ENCODE measurements at regions not wholly inside any gene's neighbourhood (a gene's known extent, or its start where the extent isn't known, plus 50 kb on each side); places are given as distances from the start of the nearest gene placed in this dataset.
A peak's percentile ranks its signal among the peaks of the same experiment; 100 is the strongest.
"Not testable (repeated sequence)": the region's sequence is repeated elsewhere in the genome, so short reads cannot be mapped to it uniquely, and the experiment has no call there.

DNA sequence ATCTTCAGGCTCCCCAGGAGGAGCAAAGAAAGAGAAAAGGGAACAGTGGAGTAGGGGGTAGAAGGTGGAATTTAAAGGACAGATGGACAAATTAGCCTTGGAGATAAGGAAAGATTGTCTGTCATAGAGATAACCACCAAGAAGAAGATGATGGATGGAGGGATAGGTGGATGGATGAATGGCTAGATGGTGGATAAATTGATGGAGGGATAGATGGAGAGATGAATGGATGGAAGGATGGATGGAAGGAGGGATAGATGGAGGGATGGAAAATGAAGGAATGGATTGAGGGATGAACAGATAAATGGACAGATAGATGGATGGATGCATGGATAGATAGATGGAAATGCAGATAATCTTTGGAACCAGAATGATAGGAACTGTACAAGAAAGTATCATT is 102.8 kb downstream of the TNFAIP3 start:
- no peak for DNase-seq

DNA sequence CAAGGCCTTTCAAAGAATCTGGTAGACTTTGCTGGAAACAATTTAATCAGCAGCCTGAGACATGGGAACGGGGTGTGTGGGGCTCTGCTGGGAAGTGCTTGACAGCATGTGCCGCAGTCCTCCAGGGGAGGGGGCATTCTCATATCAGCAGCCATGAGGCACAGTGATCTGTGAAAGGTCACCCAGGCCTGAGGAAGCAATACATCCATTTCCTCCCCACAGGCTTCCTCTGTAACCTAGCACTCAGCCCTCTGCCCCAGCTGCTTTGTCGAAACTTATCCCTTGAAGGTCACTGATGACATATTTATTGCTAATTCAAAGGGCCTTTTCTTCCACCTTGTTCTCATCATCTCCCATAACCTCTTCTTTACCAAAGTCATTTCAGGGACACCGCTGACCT is 103.3 kb downstream of the TNFAIP3 start:
- DNase-seq: no peak

DNA sequence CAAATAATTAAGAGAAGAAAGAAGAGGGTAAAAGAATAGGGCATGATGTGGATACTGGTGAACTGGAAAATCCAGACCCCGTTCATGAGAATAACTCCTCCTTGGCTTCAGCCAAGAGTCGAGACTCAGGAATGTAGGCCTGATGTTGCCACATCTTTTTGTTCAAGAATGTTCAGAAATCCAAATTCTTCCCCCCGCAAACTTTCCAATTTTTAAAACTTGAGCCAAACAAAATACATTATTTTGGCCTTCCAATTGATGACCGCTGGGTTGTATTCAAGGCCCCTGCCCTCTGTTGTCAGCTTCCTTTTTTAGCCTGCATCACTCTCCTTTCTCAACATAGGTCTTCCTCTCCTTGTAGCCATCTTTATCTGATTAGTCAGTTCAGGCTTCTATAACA is 106.1 kb downstream of the TNFAIP3 start:
- no peak for DNase-seq

DNA sequence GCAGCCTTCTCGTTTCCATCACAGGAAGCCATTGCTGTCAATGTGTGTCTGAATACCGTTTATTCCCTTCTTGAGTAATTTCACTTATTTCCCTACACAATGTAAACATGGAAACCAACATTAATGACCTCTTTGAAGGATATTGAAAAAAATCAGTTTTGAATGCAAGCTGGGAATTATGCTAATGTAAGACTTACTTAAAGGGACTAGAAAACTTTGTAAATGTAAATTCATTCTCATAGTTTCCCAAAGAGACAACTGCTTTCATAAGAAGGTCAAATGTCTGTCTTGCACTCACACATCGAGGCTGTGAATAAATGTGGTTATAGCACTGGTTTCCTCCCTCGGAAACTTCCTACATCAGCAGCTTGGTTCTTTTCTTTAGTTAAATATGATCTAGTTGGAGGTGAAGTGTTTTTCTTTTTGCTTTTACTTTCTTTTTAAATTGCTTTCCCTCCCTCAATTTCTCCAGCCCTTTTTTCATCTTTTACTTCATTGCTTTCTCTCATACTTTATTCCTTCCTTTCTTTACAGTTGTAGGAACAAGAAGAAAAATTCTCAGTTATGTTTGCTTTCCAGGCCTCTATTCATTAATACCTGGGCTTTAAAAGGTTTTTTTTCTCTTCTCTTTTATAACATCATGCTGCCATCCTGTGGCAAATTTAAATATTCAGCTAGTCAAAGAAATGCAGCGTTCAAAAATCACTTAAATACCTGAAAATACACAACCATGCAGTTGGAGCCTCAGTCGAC is 108.3 kb downstream of the TNFAIP3 start:
- DNase-seq: no peak

DNA sequence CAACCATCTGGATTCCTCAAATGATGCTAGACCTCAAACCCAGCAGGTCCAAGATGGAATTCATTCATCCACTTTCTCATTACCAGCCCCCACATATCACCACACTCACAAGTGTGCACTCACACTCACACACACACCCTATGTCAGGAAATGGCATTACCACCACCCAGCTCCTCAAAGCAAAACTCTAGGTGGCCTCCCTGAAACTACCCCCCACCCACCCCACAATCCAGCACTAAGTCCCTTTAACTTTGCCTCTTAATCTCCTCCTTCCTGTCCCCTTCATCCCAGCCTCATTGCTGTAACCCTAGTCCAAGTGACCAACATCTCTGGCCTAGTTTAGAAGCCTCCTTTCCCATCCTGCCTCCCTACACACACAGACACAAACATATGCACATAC is 109.4 kb downstream of the TNFAIP3 start:
- DNase-seq: no peak

DNA sequence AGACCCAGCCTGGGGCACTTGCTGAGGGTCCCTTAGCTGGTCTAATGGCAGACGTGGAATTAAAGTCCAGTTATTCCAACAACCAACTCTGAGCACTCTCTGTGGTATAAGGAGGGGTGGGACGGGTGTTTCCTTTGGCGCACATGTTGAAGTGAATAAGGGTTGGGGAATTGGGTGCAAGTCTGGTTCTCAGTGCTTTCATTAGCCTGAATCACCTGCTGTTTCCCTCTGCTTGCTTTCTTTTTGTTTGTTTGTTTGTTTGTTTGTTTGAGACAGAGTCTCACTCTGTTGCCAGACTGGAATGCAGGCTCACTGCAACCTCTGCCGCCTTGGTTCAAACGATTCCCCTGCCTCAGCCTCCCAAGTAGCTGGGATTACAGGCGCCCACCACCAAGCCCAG is 110.1 kb downstream of the TNFAIP3 start:
- DNase-seq: no peak

DNA sequence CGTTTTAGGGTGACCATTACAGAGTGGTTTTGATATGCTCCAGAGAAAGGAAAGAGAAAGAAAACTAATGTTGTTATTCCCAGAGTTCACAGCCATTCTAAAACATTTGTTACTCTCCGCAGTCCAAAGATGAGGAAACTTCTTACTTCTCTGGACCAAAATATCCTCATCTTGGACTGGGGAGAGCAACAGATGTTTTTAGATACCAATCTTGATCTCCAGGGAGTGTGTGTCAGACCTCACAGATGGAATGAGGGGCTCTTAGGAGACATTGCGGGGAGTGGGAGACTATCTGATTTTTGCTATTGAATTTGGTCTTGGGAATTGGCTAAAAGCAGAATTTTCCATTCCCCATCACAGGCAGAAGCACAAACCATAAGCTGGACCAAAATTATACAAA is 110.8 kb downstream of the TNFAIP3 start:
- DNase-seq: peak in 2 of 3 donors; percentile 21 to 66

DNA sequence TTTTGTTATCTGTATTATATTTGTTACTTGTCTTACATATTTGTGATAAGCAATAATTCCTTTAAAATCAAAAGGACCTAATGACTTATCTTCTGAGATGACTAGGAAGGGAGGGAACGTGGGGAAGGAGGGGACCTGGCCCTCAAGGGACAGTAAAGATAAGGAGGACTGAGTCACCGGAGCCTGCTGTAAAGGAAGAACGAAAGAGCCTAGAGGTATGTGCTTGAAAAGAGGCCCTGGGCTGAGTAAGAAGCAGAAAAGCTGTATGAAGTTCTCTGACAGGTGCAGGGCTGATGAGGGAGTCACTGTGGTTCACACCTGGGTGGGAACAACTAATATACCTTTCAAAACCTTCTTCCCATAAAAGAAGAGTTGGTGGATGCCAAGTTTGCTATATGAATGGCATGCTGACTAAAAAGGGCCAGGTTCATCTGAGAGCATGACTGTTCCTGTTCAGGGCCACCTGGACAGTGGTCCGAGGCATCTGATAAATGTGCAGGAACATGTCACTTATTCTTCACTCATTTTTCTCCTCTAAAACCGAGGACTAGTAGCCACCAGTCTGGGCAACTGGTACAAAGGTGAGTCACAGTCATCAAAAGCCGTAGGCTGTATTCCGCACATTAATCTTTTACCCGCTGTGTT is 111.3 kb downstream of the TNFAIP3 start:
- no peak for DNase-seq

DNA sequence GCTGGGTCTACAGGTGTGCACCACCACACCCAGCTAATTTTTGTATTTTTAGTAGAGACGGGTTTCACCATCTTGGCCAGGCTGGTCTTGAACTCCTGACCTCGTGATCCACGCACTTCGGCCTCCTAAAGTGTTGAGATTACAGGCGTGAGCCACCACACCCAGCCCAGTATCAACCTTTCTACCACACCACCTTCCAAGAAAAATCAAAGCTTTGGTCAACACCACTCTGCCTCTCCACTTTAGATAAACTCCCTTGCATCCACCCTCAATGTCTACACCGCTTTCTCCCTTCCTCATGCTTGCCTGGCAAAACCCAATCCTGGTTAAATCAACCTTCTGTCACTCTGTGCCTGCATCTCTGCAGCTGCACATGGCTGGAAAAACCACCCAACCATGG is 112.2 kb downstream of the TNFAIP3 start:
- DNase-seq: not testable (repeated sequence)

DNA sequence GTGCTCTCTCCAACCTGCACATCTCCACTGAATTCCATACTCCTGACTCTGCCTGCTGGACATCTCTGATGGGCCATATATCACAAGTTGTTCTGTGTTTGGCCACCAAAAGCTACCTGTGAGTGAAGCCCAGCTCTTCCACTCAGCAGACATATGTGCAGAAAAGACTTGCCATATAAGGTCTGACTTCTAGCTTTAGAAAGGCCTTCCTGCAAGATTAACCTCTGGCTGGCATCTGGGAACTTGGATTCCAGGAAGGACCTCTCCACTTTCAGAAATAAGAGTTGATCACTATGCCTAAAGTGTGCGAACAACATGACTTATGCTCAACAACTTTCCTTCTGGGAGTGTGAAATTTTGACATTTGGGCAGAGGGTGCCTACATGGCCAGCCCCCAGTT is 113.7 kb downstream of the TNFAIP3 start:
- DNase-seq: no peak

DNA sequence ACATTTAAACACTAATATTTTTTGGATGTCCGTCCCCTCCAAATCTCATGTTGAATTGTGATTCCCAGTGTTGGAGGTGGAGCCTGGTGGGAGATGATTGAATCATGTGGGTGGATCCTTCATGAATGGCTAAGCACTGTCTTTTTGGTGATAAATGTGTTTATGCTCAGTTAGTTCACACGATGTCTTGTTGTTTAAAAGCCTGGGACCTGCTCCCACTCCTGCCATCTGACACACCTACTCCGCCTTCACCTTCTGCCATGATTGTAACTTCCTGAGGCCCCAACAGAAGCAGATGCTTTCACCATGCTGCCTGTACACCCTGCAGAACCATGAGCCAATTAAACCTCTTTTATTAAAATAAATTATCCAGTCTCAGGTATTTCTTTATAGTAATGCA is 114.7 kb downstream of the TNFAIP3 start:
- no peak for DNase-seq

DNA sequence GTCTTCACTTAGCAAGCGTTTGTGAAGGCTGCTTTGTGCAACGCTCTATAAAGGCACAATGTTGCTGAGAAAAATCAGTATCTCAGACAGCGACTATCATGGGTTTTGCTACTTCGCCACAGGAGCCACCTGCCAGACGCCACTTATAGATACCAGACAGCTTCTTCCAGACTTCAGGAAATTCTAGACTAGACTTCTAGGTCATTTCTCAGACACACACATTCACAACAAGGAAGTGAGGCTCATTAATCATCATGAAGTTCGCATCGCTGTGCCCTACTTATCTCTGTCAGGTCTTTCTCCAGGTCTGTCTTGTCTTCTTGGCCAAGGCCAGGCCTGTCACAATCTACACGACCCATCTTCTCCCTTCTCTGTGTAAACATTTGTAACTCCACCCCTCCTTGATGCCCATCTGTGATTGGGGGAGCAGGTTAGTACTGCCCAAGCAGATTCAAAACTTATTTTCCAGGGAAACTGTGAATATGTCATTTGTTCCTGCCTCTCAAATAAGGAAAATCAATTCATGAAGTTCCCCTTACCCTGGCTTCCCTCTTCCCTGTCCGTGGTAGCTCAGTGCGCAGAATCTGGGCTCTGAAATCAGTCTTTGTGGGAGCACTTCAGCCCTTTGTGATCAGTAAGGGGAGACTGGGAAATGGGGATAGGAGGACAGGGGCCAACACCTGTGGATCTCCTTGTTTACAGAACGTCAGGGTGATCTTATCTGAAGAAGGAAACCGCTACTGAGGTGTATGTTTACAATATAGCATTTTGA is 115.5 kb downstream of the TNFAIP3 start:
- DNase-seq: no peak

DNA sequence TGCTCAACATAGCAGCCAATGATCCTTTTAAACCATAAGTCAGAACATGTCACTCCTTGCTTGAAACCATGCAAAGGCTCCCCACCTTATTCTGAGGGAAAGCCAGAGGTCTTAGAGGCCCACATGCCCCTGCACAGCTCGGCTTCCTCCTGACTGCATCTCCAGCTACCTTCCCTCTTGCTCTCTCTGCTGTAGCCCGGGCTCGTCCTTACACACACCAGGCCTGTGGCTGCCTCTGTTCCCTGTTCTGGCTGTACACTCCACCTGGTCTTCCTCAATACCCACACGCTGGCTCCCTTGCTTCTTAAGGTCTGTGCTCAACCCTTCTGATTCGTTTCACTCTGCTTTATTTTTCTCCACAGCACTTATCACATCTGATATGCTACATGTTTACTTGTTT is 116.2 kb downstream of the TNFAIP3 start:
- DNase-seq: no peak

DNA sequence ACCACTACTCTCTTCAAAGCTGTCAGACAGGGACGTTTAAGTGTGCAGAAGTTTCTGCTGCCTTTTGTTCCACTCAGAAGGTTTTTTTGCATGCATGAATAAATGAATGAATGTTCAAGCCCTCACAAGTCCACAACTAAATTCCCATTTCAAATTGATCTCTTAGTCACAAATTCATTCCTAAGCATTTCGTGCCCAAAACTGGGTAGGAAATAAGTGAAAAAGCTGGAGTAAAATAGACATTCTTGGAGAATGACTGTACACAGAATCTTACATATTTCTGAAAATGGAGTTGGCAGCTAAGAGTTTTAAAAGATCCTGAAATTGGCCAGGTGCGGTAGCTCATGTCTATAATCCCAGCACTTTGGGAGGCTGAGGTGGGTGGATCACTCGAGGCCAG is 117.6 kb downstream of the PERP start:
- DNase-seq: no peak

DNA sequence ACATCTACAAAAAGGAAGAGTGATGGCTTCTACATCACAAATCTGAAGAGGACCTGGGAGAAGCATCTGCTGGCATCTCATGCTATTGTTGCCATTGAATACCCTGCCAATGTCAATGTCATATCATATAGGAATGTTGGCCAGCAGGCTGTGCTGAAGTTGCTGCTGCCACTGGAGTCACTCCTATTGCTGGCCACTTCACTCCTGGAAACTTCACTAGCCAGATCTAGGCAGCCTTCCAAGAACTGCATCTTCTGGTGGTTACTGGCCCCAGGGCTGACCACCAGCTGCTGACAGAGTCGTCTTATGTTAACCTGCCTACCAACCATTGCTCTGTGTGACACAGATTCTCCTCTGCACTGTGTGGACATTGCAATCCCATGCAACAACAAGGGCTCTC is 111.8 kb downstream of the PERP start:
- no peak for DNase-seq

DNA sequence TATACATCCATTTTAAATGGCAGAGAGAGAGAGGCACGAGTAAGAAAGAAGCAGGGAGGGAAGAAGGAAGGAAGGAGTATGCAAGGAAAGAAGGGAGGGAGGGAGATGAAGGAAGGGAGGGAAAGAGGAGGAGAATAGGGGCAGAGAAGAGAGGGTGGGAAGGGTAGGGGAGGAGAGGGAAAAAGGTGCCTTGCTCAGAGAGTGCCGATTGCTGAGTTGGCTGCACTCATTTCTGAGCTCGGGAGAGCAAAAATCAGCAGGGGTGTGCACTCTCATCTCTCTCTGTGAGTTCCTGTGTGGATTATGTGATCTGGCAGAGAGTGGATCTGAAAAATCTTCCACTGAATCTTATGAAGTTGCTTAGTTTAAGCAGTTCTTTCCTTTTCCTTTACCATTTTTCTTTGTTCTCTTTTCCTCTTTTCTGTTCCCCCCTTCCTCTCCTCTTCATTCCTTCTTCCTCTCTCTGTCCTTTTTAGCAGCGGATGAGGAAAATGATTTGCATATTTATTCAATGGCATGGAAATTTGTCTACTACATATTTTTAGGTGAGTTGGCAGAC is 108.7 kb downstream of the PERP start:
- DNase-seq: no peak

DNA sequence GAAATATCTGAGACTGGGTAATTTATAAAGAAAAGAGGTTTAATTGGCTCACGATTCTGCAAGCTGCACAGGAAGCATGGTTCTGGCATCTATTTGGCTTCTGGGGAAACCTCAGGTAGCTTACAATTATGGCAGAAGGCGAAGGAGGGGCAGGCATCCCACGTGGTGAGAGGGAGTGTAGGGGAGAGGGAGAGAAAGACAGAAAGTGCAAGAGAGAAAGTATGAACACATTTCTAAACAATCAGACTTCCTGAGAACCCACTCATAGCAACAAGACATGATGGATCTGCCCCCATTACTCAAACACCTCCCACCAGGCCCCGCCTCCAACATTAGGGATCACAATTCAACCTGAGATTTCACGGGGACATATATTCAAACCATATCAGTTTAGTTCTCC is 107.4 kb downstream of the PERP start:
- DNase-seq: no peak

DNA sequence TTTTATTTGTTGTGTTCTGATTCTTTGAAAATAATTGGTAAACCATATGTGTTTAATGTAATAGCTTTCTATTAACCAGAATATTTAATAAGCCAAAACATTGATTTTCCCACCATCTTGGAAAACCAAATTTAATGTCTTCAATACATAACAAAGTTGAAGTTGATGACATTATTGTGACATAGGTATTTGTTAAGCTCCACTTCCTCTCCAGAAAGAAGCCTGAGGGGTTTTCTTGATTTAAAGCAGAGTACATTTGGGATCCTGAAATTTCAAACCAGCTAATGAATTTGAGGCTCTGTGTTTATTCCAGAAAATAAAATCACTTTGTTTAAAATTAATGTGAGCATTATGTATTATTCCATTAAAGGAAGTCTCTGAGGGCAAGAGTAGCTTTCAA is 106.3 kb downstream of the PERP start:
- no peak for DNase-seq

DNA sequence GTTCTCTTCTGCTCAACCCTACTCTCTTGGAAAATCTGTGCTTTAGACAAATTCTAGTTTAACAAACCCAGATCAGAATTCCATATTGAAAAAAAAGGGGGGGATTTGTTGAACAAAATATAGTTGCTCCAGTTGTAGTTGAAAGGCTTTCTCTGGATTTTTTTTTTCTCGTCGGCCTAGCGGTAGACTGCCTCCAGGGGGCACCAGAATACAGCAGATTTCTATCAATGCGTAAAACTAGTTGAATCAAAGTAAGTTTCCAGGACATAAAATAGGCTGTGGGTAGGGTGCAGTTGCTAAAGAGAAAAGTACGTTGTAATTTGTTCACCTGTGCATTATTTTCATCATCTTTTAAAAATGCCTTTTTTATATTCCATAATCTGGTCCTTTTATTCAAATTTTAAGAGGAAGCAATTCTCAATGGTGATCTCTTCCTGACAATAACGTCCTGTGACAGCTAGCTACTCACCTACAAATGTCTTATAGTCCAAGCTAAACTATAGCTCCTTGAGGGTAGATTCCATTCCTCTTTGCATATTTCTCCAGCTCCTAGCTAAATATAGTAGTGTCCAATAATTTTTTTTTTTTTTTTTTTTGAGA is 105.4 kb downstream of the PERP start:
- peak; percentile 33 to 68 (median 54) for DNase-seq

DNA sequence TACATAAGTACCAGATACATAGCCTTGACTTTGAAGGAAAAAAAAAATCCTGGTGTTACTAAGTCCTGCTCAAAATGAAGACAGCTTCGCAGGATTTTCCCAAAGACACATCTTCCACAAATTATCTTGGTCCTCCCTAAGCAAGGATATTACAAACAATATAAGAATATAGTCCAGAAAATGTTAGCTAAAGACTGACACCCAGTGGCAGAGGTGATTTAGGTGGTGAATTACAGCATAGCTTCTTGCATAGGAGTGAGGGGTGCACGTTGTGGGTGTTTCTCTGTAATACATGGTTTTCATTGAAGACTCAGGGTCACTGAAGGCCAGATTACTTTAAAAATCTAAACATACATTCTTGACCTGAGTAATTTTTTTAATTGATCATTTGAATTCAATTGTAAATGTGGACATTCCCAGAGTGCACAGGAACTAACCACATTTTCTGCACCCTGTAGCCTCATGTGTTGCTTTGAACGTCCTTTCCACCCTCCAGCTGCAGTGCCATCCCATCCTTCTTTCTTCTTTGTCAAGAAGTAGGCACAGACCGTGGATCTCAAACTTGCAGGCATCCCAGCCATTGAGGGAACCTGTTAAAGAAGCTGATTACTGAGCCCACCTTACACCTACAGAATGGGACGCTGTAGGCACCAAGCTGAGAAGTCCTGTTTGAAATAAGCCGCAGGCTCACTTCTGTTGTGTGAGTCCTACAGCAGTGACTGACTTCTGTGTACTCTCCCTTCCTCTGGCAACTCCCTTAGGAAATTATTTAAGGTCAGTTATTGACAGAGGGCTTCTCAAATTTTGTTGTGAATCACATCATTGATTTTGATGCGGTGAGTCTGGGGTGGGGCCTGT is 102.6 kb downstream of the PERP start:
- DNase-seq: peak; percentile 24 to 55 (median 30)

DNA sequence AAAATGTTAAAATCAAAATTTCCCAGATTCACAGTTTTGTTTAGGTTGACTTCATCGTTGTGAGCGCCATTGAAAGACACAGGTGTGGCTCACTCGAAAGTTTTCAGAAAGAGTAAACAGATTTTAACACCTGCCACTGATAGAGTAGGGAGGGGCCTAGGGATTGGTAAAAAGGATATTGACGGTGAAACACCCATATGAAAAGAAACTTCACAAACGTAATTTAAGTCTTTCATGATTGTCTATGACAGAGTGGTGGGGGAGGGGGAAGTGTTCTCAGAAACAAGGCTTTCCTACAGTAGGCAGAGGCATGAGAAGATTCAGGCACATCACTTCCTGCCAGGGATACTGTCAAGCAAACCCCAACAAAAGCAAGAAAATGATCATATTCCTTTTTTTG is 101.4 kb downstream of the PERP start:
- DNase-seq: no peak

All from muscle of back (tissue), 3 donors.